MM.1S (cell line): ENCODE measurements at regions not wholly inside any gene's neighbourhood (a gene's known extent, or its start where the extent isn't known, plus 50 kb on each side); places are given as distances from the start of the nearest gene placed in this dataset.

ENCODE experiments used
- DNase-seq: peaks from one replicate; pipeline ENCODE4 v3.0.0-alpha.2; 2015
- H2AFZ ChIP-seq: fragments of 300-600 bp; sonication (generic); 2 replicates; pipeline ENCODE4 v1.6.0; 2016; ENCODE audit warnings: antibody characterized with exemption, low read length
- H3F3A ChIP-seq: fragments of 300-600 bp; sonication (generic); 2 replicates; pipeline ENCODE4 v1.6.1; 2016; ENCODE audit warnings: mild to moderate bottlenecking, antibody characterized with exemption, low read length, moderate library complexity, mixed read lengths; ENCODE audit not compliant: insufficient read depth
- H3K27ac ChIP-seq: fragments of 300-600 bp; sonication (generic); 2 replicates; pipeline ENCODE4 v1.5.1; 2016; ENCODE audit warnings: mild to moderate bottlenecking, low read length
- H3K27me3 ChIP-seq: fragments of 300-600 bp; sonication (generic); replicated peaks from 2 replicates; pipeline ENCODE4 v1.6.0; 2016; ENCODE audit warnings: low read length; ENCODE audit not compliant: insufficient read depth
- H3K36me3 ChIP-seq: fragments of 300-600 bp; sonication (generic); replicated peaks from 2 replicates; pipeline ENCODE4 v1.6.1; 2016; ENCODE audit warnings: mild to moderate bottlenecking, low read length, mixed read lengths; ENCODE audit not compliant: insufficient read depth
- H3K4me1 ChIP-seq: fragments of 300-600 bp; sonication (generic); 2 replicates; pipeline ENCODE4 v1.6.1; 2016; ENCODE audit warnings: low read length, mixed read lengths
- H3K4me2 ChIP-seq: fragments of 300-600 bp; sonication (generic); 2 replicates; pipeline ENCODE4 v1.6.0; 2016; ENCODE audit warnings: low read depth, low read length
- H3K4me3 ChIP-seq: fragments of 300-600 bp; sonication (generic); 2 replicates; pipeline ENCODE4 v1.5.1; 2016; ENCODE audit warnings: low read length, mixed read lengths
- H3K79me2 ChIP-seq: fragments of 300-600 bp; sonication (generic); 2 replicates; pipeline ENCODE4 v1.6.1; 2016; ENCODE audit warnings: mixed run types, low read length, mixed read lengths
- H3K9ac ChIP-seq: fragments of 300-600 bp; sonication (generic); 2 replicates; pipeline ENCODE4 v1.6.1; 2016; ENCODE audit warnings: low read length, mixed read lengths
- H3K9me2 ChIP-seq: fragments of 300-600 bp; sonication (generic); replicated peaks from 2 replicates; pipeline ENCODE4 v1.6.1; 2016; ENCODE audit warnings: mild to moderate bottlenecking, low read length, mixed read lengths; ENCODE audit not compliant: insufficient read depth
- H3K9me3 ChIP-seq: fragments of 300-600 bp; sonication (generic); replicated peaks from 2 replicates; pipeline ENCODE4 v1.6.1; 2016; ENCODE audit warnings: mild to moderate bottlenecking, low read length, mixed read lengths; ENCODE audit not compliant: insufficient read depth
- H4K20me1 ChIP-seq: fragments of 300-600 bp; sonication (generic); 2 replicates; pipeline ENCODE4 v1.6.1; 2016; ENCODE audit warnings: mild to moderate bottlenecking, low read length, moderate library complexity, mixed read lengths; ENCODE audit not compliant: insufficient read depth
- CTCF ChIP-seq: fragments of 300-600 bp; sonication (generic); IDR thresholded peaks from 2 replicates; pipeline ENCODE4 v1.5.1; 2016; ENCODE audit warnings: antibody characterized with exemption, low read length, mixed read lengths
- EZH2 ChIP-seq: fragments of 300-600 bp; sonication (generic); optimal IDR thresholded peaks from 2 replicates; pipeline ENCODE3; 2017; ENCODE audit warnings: low read depth, mild to moderate bottlenecking, antibody characterized with exemption, low read length, mixed read lengths
- EZH2phosphoT487 ChIP-seq: fragments of 300-600 bp; sonication (generic); IDR thresholded peaks from 2 replicates; pipeline ENCODE4 v1.6.1; 2018; ENCODE audit warnings: antibody characterized with exemption, low read length

- H3K9ac ChIP-seq: no peak overlapping the region
- H4K20me1 ChIP-seq: no peaks in the 10 kb centered on the region
- no peak for DNase-seq
- H3F3A ChIP-seq: no peaks in the 10 kb centered on the region
- H3K9me2 ChIP-seq: no peaks in the 10 kb centered on the region
- no peaks in the 10 kb centered on the region for H3K27me3 ChIP-seq
- no peaks in the 10 kb centered on the region for H3K9me3 ChIP-seq
- H3K36me3 ChIP-seq: no peaks in the 10 kb centered on the region
- H3K4me2 ChIP-seq: no peak overlapping the region
- H3K4me1 ChIP-seq: no peaks in the 10 kb centered on the region
- TF ChIP-seq CTCF (no peak), EZH2phosphoT487 (no peak), EZH2 (no peak)
- H3K79me2 ChIP-seq: no peaks in the 10 kb centered on the region
- no peak overlapping the region for H3K27ac ChIP-seq
- H3K4me3 ChIP-seq: no peak overlapping the region
- H2AFZ ChIP-seq: no peak overlapping the region
These were observed 88.9 kb upstream of the SLC35G4 start for GRCh38 chr18:11520536-11520935.

GRCh38 chr18:11518788-11519685 is 90.4 kb upstream of the SLC35G4 start:
- no peaks in the 10 kb centered on the region; the same call in 1 of the 2 replicates for H3K27me3 ChIP-seq
- H3K9me3 ChIP-seq: no peaks in the 10 kb centered on the region
- DNase-seq: peak; percentile 71
- H3F3A ChIP-seq: no peaks in the 10 kb centered on the region
- no peak overlapping the region for H3K4me3 ChIP-seq
- no peak overlapping the region for H2AFZ ChIP-seq
- TF ChIP-seq EZH2: no peak
- TF ChIP-seq EZH2phosphoT487: no peak
- peak; percentile 95 for TF ChIP-seq CTCF
- H3K79me2 ChIP-seq: no peaks in the 10 kb centered on the region
- no peaks in the 10 kb centered on the region for H3K4me1 ChIP-seq
- H3K9ac ChIP-seq: no peak overlapping the region
- H3K9me2 ChIP-seq: no peaks in the 10 kb centered on the region
- no peaks in the 10 kb centered on the region for H4K20me1 ChIP-seq
- H3K27ac ChIP-seq: no peak overlapping the region
- H3K4me2 ChIP-seq: no peak overlapping the region
- H3K36me3 ChIP-seq: no peaks in the 10 kb centered on the region

GRCh38 chr18:11517704-11518103 is 91.7 kb upstream of the SLC35G4 start:
- H3K79me2 ChIP-seq: no peaks in the 10 kb centered on the region
- H3K27ac ChIP-seq: no peak overlapping the region
- peaks cover 6% of the 10 kb centered on the region for H3K4me1 ChIP-seq
- H3F3A ChIP-seq: no peaks in the 10 kb centered on the region
- TF ChIP-seq EZH2: no peak
- TF ChIP-seq EZH2phosphoT487: no peak
- no peaks in the 10 kb centered on the region for H4K20me1 ChIP-seq
- no peaks in the 10 kb centered on the region for H3K36me3 ChIP-seq
- DNase-seq: no peak
- H3K27me3 ChIP-seq: no peaks in the 10 kb centered on the region; the same call in 1 of the 2 replicates
- H3K9me3 ChIP-seq: no peaks in the 10 kb centered on the region
- H3K9ac ChIP-seq: no peak overlapping the region
- no peak overlapping the region for H3K4me3 ChIP-seq
- H3K4me2 ChIP-seq: no peak overlapping the region
- no peak overlapping the region for H2AFZ ChIP-seq
- H3K9me2 ChIP-seq: no peaks in the 10 kb centered on the region
